SU-DHL-6 (cell line): ENCODE measurements at regions not wholly inside any gene's neighbourhood (a gene's known extent, or its start where the extent isn't known, plus 50 kb on each side); places are given as distances from the start of the nearest gene placed in this dataset.

Experiments used
- H2AFZ ChIP-seq: fragments of 200-600 bp; sonication (generic); 2 replicates; pipeline ENCODE4 v1.6.1; 2014; ENCODE audit warnings: low read depth, mild to moderate bottlenecking, moderate library complexity, mixed read lengths, antibody characterized with exemption, low read length; ENCODE audit not compliant: severe bottlenecking
- H3F3A ChIP-seq: fragments of 200-600 bp; shearing (Covaris generic); 2 replicates; pipeline ENCODE4 v1.6.0; 2016; ENCODE audit warnings: antibody characterized with exemption, mild to moderate bottlenecking; ENCODE audit not compliant: insufficient read depth
- H3K27ac ChIP-seq: fragments of 200-600 bp; sonication (generic); 2 replicates; pipeline ENCODE4 v1.5.1; 2016; ENCODE audit warnings: low read depth, mild to moderate bottlenecking, low read length, moderate library complexity, mixed read lengths
- H3K27me3 ChIP-seq: fragments of 200-600 bp; sonication (generic), shearing (Covaris generic); 2 replicates; pipeline ENCODE4 v1.6.0; 2014; ENCODE audit warnings: mild to moderate bottlenecking, low read length
- H3K36me3 ChIP-seq: fragments of 200-600 bp; sonication (generic); 2 replicates; pipeline ENCODE4 v1.6.1; 2014; ENCODE audit warnings: mild to moderate bottlenecking, low read length, mixed read lengths
- H3K4me2 ChIP-seq: fragments of 300-600, 200-600 bp; shearing (Covaris generic), sonication (generic); 2 replicates; pipeline ENCODE4 v1.6.0; 2014; ENCODE audit warnings: low read length, low read depth, mild to moderate bottlenecking; ENCODE audit not compliant: poor library complexity, severe bottlenecking
- H3K4me3 ChIP-seq: fragments of 200-600 bp; sonication (generic); 2 replicates; pipeline ENCODE4 v1.5.1; 2014; ENCODE audit warnings: antibody characterized with exemption, low read length, mild to moderate bottlenecking, mixed read lengths; ENCODE audit not compliant: insufficient read depth, poor library complexity, severe bottlenecking
- H3K79me2 ChIP-seq: fragments of 200-600 bp; sonication (generic); 2 replicates; pipeline ENCODE4 v1.6.1; 2014; ENCODE audit warnings: mild to moderate bottlenecking, low read length, moderate library complexity; ENCODE audit not compliant: insufficient read depth
- H3K9ac ChIP-seq: fragments of 200-600 bp; sonication (generic); 2 replicates; pipeline ENCODE4 v1.7.0; 2014; ENCODE audit warnings: mild to moderate bottlenecking, low read length
- H3K9me2 ChIP-seq: fragments of 200-600 bp; sonication (generic); replicated peaks from 2 replicates; pipeline ENCODE4 v1.6.1; 2014; ENCODE audit warnings: low read length; ENCODE audit not compliant: insufficient read depth
- H3K9me3 ChIP-seq: fragments of 200-600 bp; sonication (generic); 2 replicates; pipeline ENCODE4 v1.6.1; 2014; ENCODE audit warnings: low read length, mixed read lengths; ENCODE audit not compliant: insufficient read depth
- H4K20me1 ChIP-seq: fragments of 200-600 bp; sonication (generic); 2 replicates; pipeline ENCODE4 v1.6.1; 2014; ENCODE audit warnings: low read depth, mild to moderate bottlenecking, antibody characterized with exemption, low read length, moderate library complexity, mixed read lengths
- EZH2phosphoT487 ChIP-seq: fragments of 200-600 bp; sonication (generic), shearing (Covaris generic); conservative IDR thresholded peaks from 2 replicates; pipeline ENCODE4 v1.6.1; 2018; ENCODE audit warnings: mild to moderate bottlenecking, antibody characterized with exemption, low read length, moderate library complexity, mixed read lengths
- TF ChIP-seq, protein P1 (sequence below): fragments of 200-600 bp; sonication (generic); IDR thresholded peaks from one replicate; pipeline ENCODE4 v1.5.1; 2017; ENCODE audit warnings: antibody characterized with exemption, mild to moderate bottlenecking, low read length, moderate library complexity; ENCODE audit not compliant: insufficient read depth, poor library complexity, severe bottlenecking

DNA sequence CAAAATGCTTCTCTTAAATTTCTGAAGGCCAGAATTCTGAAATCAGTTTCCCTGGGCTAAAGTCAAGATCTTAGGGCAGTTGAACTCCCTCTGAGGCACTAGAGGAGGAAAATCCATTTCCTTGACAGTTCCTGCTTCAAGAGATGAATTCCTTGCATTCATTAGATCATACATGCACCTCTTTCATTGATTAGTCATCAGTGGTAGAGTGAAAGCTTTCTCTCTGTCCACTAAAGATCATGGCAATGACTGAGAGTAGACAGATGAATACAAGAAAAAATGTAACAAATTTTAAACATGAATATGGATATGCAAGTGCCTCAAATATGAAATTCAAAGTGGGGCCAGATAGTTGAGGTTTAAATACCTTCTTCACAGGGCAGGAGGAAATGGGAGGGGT lies 693.4 kb upstream of the TMEFF2 start:
- Histone ChIP-seq H3K79me2 (no peaks in the 10 kb centered on the region), H3K27me3 (no peaks in the 10 kb centered on the region), H2AFZ (no peak overlapping the region), H3K4me2 (no peak overlapping the region), H3K9me3 (no peaks in the 10 kb centered on the region), H3K36me3 (peaks cover 2% of the 10 kb centered on the region; the same call in 1 of the 2 replicates), H3K4me3 (no peak overlapping the region), H4K20me1 (no peaks in the 10 kb centered on the region), H3K9me2 (no peaks in the 10 kb centered on the region), H3K9ac (no peak overlapping the region), H3F3A (no peaks in the 10 kb centered on the region), H3K27ac (no peak overlapping the region)
- TF ChIP-seq, protein P1, sequence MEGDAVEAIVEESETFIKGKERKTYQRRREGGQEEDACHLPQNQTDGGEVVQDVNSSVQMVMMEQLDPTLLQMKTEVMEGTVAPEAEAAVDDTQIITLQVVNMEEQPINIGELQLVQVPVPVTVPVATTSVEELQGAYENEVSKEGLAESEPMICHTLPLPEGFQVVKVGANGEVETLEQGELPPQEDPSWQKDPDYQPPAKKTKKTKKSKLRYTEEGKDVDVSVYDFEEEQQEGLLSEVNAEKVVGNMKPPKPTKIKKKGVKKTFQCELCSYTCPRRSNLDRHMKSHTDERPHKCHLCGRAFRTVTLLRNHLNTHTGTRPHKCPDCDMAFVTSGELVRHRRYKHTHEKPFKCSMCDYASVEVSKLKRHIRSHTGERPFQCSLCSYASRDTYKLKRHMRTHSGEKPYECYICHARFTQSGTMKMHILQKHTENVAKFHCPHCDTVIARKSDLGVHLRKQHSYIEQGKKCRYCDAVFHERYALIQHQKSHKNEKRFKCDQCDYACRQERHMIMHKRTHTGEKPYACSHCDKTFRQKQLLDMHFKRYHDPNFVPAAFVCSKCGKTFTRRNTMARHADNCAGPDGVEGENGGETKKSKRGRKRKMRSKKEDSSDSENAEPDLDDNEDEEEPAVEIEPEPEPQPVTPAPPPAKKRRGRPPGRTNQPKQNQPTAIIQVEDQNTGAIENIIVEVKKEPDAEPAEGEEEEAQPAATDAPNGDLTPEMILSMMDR = no peak
- no peak for TF ChIP-seq EZH2phosphoT487

DNA sequence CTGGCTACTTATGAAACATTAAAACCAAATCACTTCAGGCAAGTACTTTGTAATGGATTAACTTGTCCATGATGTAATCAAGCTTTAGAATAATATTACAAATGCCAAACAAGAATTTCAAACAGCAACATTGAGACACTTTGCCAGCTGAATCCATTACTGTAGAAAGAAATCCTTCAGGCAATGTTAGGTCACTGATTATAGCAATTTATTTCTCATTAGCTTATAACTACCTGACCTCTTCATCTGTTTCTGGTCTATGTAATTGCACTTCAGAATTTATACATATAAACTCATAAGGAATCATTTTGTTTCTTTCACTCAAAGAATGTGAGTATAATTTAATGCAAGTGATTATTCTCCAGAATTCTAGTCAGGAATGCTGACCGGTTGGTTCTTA lies 692.6 kb upstream of the TMEFF2 start:
- H4K20me1 ChIP-seq = no peaks in the 10 kb centered on the region
- no peaks in the 10 kb centered on the region for H3K27me3 ChIP-seq
- no peak overlapping the region for H3K4me2 ChIP-seq
- no peak for TF ChIP-seq EZH2phosphoT487
- TF ChIP-seq, protein P1 = no peak
- no peak overlapping the region for H3K9ac ChIP-seq
- H3K27ac ChIP-seq = no peak overlapping the region
- H3F3A ChIP-seq = no peaks in the 10 kb centered on the region
- no peaks in the 10 kb centered on the region for H3K9me2 ChIP-seq
- H3K9me3 ChIP-seq = no peaks in the 10 kb centered on the region
- peaks cover 2% of the 10 kb centered on the region; the same call in 1 of the 2 replicates for H3K36me3 ChIP-seq
- no peaks in the 10 kb centered on the region for H3K79me2 ChIP-seq
- no peak overlapping the region for H3K4me3 ChIP-seq
- H2AFZ ChIP-seq = no peak overlapping the region

DNA sequence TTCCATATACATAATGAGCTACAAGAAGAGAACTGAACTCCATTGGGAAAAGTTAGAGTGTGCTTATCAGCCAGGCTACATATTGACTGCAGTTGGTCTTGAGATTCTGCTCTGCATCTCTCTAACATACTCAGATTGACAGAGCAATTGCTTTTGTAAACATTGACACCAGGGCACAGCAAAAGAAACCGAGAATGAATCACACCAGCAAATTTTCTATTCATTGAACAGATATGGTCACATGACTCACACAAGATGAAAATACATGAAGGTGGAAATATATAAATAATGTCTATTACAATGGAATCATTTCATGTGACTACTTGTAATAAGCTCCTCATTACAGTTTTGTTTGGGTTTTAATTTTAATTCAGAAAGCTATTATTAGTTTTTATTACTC lies 691.9 kb upstream of the TMEFF2 start:
- no peak for TF ChIP-seq EZH2phosphoT487
- TF ChIP-seq, protein P1 = no peak
- Histone ChIP-seq H3K9me3 (no peaks in the 10 kb centered on the region), H4K20me1 (no peaks in the 10 kb centered on the region), H3K9me2 (no peaks in the 10 kb centered on the region), H2AFZ (no peak overlapping the region), H3K27ac (no peak overlapping the region), H3K4me2 (no peak overlapping the region), H3K9ac (no peak overlapping the region), H3K79me2 (no peaks in the 10 kb centered on the region), H3F3A (no peaks in the 10 kb centered on the region), H3K27me3 (no peaks in the 10 kb centered on the region), H3K36me3 (peaks cover 2% of the 10 kb centered on the region; the same call in 1 of the 2 replicates), H3K4me3 (no peak overlapping the region)
